CD4-positive, alpha-beta T cell treated with Interleukin-2 at 100 ng/mL for 4 hours (primary cell): ENCODE measurements at regions not wholly inside any gene's neighbourhood (a gene's known extent, or its start where the extent isn't known, plus 50 kb on each side); places are given as distances from the start of the nearest gene placed in this dataset.
A peak's percentile ranks its signal among the peaks of the same experiment; 100 is the strongest.

Experiments
- DNase-seq: peaks from one replicate; pipeline ENCODE4 v3.0.0-alpha.2; 2020; ENCODE audit warnings: low spot score

GRCh38 chr2:236855866-236856847, 229.5 kb upstream of the COPS8 start:
- DNase-seq, result no peak

GRCh38 chr2:236856848-236857235, 228.8 kb upstream of the COPS8 start:
- DNase-seq, result no peak

GRCh38 chr2:236857246-236857645, 228.4 kb upstream of the COPS8 start:
- no peak for DNase-seq

GRCh38 chr2:236857781-236858180, 227.9 kb upstream of the COPS8 start:
- DNase-seq, result no peak

GRCh38 chr2:236858661-236859060, 227.0 kb upstream of the COPS8 start:
- no peak for DNase-seq

- DNase-seq, result no peak
Observed at GRCh38 chr2:236859908-236860307, 225.8 kb upstream of the COPS8 start.

GRCh38 chr2:236861196-236861875, 224.4 kb upstream of the COPS8 start:
- DNase-seq, result no peak

- DNase-seq, result no peak
Observed at GRCh38 chr2:236861944-236862343, 223.7 kb upstream of the COPS8 start.

- DNase-seq, result no peak
Observed at GRCh38 chr2:236862526-236862925, 223.2 kb upstream of the COPS8 start.

GRCh38 chr2:236862961-236863728, 222.5 kb upstream of the COPS8 start:
- DNase-seq, result no peak

- DNase-seq, result no peak
Observed at GRCh38 chr2:236863729-236864126, 222.0 kb upstream of the COPS8 start.

GRCh38 chr2:236865052-236865451, 220.6 kb upstream of the COPS8 start:
- DNase-seq, result no peak

- no peak for DNase-seq
Observed at GRCh38 chr2:236866542-236867340, 218.9 kb upstream of the COPS8 start.

GRCh38 chr2:236867441-236868260, 218.0 kb upstream of the COPS8 start:
- DNase-seq, result no peak

GRCh38 chr2:236870370-236870769, 215.3 kb upstream of the COPS8 start:
- DNase-seq, result no peak

GRCh38 chr2:236871500-236872001, 214.1 kb upstream of the COPS8 start:
- DNase-seq, result peak; percentile 2

GRCh38 chr2:236872015-236872414, 213.7 kb upstream of the COPS8 start:
- no peak for DNase-seq

GRCh38 chr2:236872981-236873380, 212.7 kb upstream of the COPS8 start:
- no peak for DNase-seq

GRCh38 chr2:236873636-236874035, 212.1 kb upstream of the COPS8 start:
- DNase-seq, result no peak

- no peak for DNase-seq
Observed at GRCh38 chr2:236874866-236875481, 210.7 kb upstream of the COPS8 start.
